ENCODE measurements at regions not wholly inside any gene's neighbourhood (a gene's known extent, or its start where the extent isn't known, plus 50 kb on each side); places are given as distances from the start of the nearest gene placed in this dataset.

DNA sequence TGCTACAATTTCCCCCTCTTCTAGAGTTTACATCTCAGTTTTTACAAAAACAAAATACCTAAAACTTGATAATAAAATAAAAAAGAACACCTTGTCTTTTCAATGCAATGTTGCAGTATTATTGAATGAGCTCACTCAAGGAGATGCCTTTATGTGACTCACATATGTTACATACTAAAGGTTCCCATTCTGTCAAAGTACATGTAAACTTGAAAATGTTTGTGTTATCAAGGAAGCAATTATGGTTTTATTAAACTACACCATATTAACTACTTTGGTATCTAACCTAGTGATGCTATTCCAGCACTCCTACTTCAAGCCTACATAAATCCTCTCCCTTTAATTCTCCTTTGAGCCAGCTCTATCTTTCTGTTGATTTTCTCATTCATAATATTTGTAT lies 658.3 kb downstream of the PTPRC start:
- no peaks in the 10 kb centered on the region for H3K36me3 ChIP-seq
- no peak for DNase-seq
- H3K4me1 ChIP-seq: no peaks in the 10 kb centered on the region
- TF ChIP-seq, protein P1, sequence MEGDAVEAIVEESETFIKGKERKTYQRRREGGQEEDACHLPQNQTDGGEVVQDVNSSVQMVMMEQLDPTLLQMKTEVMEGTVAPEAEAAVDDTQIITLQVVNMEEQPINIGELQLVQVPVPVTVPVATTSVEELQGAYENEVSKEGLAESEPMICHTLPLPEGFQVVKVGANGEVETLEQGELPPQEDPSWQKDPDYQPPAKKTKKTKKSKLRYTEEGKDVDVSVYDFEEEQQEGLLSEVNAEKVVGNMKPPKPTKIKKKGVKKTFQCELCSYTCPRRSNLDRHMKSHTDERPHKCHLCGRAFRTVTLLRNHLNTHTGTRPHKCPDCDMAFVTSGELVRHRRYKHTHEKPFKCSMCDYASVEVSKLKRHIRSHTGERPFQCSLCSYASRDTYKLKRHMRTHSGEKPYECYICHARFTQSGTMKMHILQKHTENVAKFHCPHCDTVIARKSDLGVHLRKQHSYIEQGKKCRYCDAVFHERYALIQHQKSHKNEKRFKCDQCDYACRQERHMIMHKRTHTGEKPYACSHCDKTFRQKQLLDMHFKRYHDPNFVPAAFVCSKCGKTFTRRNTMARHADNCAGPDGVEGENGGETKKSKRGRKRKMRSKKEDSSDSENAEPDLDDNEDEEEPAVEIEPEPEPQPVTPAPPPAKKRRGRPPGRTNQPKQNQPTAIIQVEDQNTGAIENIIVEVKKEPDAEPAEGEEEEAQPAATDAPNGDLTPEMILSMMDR (IDR thresholded peaks at IDR 0.05): no peak
- no peak overlapping the region for H3K27ac ChIP-seq
- H3K27me3 ChIP-seq: no peaks in the 10 kb centered on the region
- H3K9me3 ChIP-seq: no peaks in the 10 kb centered on the region
- ATAC-seq: no peak
- no peak overlapping the region for H3K4me3 ChIP-seq
- intact Hi-C loops (cut with DNase I): no loop called here

DNA sequence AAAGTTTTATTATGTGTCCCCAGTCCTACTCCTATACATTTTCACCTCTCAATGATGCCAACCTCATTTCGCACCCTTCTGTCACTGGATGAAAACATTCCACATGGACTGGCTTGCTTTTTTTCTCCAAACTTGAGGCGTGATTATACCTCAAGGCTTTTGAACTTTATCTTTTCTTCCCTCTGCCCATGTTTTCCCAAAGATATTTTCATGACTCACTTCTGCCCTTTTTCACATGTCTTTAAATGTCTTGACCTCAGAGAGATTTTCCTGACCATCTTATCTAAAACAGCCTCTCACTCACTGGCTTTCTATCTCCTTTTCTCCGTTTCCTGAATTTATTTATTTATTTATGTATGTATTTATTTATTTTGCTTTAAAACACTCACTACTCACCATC lies 659.0 kb downstream of the PTPRC start:
- no peak overlapping the region for H3K27ac ChIP-seq
- DNase-seq (no peak), ATAC-seq (no peak)
- no peak overlapping the region for H3K4me3 ChIP-seq
- no peaks in the 10 kb centered on the region for H3K9me3 ChIP-seq
- TF ChIP-seq, protein P1 (IDR thresholded peaks at IDR 0.05): no peak
- no peaks in the 10 kb centered on the region for H3K36me3 ChIP-seq
- no peaks in the 10 kb centered on the region for H3K27me3 ChIP-seq
- intact Hi-C loops (cut with DNase I): no loop called here
- no peaks in the 10 kb centered on the region for H3K4me1 ChIP-seq

DNA sequence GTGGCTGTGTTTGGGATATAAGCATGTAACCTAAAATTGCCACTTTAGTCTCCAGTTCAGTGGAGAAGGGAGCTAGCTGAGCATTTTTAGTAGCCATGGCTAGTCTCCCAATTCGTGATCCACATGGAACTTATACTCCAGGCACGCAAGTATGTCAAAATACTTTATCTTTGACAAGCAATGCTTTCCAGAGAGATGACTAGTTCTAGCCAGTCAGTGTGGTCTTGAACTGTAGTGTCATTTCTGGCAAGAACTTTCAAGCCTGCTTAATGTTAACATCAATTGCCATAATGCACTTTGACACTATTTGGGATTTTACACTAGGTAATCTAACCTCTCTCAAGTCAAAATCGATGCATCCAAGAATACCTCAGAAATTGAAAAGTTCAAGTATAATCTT lies 660.0 kb downstream of the PTPRC start:
- H3K9me3 ChIP-seq: no peaks in the 10 kb centered on the region
- H3K27ac ChIP-seq: no peak overlapping the region
- no peaks in the 10 kb centered on the region for H3K4me1 ChIP-seq
- H3K36me3 ChIP-seq: no peaks in the 10 kb centered on the region
- H3K27me3 ChIP-seq: no peaks in the 10 kb centered on the region
- no peak for DNase-seq
- intact Hi-C loops (cut with DNase I): no loop called here
- TF ChIP-seq, protein P1 (IDR thresholded peaks at IDR 0.05): no peak
- ATAC-seq: no peak
- H3K4me3 ChIP-seq: no peak overlapping the region

DNA sequence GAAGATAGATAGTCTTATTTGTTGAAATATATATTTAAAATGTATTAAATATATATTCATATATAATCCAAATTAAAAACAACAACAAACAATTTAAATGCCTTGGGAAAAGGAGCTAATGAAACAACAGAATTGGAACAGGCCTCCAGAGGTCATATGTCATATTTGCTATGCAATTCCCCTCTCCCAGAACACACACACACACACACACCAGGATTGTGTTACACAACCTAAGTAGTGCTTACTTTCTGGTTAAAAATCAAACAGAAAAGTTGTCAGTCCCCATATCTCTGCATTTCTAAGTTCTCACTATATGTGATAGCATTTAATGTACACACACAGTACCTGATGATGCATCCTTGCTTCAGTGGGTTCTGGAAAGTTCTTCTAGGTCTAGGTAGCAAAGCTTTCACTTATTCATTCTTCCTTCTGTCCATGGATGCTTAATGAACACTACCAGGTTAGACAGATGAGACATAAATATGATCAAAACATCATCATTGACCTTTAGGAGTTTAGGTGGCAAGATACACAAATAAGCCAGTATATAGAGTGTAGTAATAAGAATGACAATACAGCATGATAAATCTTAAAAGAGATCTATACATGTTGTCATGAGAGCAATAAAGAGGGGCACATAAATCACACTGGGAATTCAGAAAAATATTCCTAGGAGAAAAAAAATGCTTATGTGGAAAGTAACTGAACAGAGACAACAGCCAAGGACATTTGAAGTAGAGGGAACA lies 662.8 kb downstream of the PTPRC start:
- H3K4me3 ChIP-seq: no peak overlapping the region
- H3K4me1 ChIP-seq: no peaks in the 10 kb centered on the region
- no peaks in the 10 kb centered on the region for H3K27me3 ChIP-seq
- no peaks in the 10 kb centered on the region for H3K36me3 ChIP-seq
- TF ChIP-seq, protein P1 (IDR thresholded peaks at IDR 0.05): no peak
- DNase-seq: no peak
- H3K27ac ChIP-seq: no peak overlapping the region
- ATAC-seq: no peak
- intact Hi-C loops (cut with DNase I): no loop called here
- H3K9me3 ChIP-seq: no peaks in the 10 kb centered on the region

DNA sequence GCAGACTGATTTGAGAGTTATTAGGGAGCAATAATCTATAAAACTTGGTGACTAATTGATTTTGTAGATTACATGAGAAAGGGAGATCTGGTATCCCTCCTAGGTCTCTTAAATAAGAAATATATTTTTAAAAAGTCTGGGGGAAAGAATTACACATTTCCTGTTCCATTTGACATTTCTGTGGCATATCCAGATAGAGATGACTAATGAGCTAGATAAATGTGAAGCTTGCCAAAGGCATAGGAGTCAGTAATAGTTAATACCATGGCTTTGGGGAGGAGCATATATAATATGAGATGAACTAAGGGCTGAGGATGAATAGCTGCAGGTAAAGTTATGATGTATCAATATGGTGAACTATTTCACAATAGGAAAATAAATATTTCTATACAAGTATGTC lies 663.7 kb downstream of the PTPRC start:
- no peak for ATAC-seq
- intact Hi-C loops (cut with DNase I): no loop called here
- TF ChIP-seq, protein P1 (IDR thresholded peaks at IDR 0.05): no peak
- Histone ChIP-seq H3K4me1 (no peaks in the 10 kb centered on the region), H3K27ac (no peak overlapping the region), H3K36me3 (no peaks in the 10 kb centered on the region), H3K4me3 (no peak overlapping the region), H3K27me3 (no peaks in the 10 kb centered on the region), H3K9me3 (no peaks in the 10 kb centered on the region)
- no peak for DNase-seq

DNA sequence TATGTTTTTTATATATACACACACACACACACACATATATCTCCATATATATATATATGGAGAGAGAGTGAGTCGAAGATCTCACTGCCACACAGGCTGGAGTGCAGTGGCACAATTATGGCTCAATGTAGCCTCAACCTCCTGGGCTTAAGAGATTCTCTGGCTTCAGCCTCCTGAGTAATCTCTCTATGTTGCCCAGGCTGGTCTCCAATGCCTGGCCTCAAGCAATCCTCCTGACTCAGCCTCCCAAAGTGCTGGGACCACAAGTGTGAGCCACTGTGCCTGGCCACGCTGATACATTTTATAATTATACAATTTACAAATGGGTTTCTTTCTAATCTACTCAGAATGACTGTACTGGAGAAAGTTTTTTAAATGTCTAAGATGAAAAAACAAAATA lies 664.2 kb downstream of the PTPRC start:
- ATAC-seq: no peak
- intact Hi-C loops (cut with DNase I): no loop called here

More for the DNA sequence above, 664.2 kb downstream of the PTPRC start:
- H3K27me3 ChIP-seq: no peaks in the 10 kb centered on the region
- H3K4me3 ChIP-seq: no peak overlapping the region
- no peaks in the 10 kb centered on the region for H3K36me3 ChIP-seq
- TF ChIP-seq, protein P1 (IDR thresholded peaks at IDR 0.05): no peak
- no peaks in the 10 kb centered on the region for H3K9me3 ChIP-seq
- H3K4me1 ChIP-seq: no peaks in the 10 kb centered on the region
- no peak overlapping the region for H3K27ac ChIP-seq
- no peak for DNase-seq

Data from upper lobe of right lung (tissue), 1 donor.